Suprapubic skin (tissue), 4 donors: ENCODE measurements at regions not wholly inside any gene's neighbourhood (a gene's known extent, or its start where the extent isn't known, plus 50 kb on each side); places are given as distances from the start of the nearest gene placed in this dataset.

ENCODE experiments used
- DNase-seq, 2 donors: peaks; one replicate each; pipeline ENCODE4 v3.0.0-alpha.2; 2019; ENCODE audit warnings: low spot score in 2 of 2
- H3K27ac ChIP-seq: fragments of 200-600 bp; sonication (generic); one replicate; pipeline ENCODE4 v1.5.1; 2019
- H3K27me3 ChIP-seq: fragments of 200-600 bp; sonication (generic); one replicate; pipeline ENCODE4 v1.5.1; 2019
- H3K36me3 ChIP-seq: fragments of 200-600 bp; sonication (generic); one replicate; pipeline ENCODE4 v1.5.1; 2019
- H3K4me1 ChIP-seq: fragments of 200-600 bp; sonication (generic); one replicate; pipeline ENCODE4 v1.5.1; 2019
- H3K4me3 ChIP-seq: fragments of 200-600 bp; sonication (generic); one replicate; pipeline ENCODE4 v1.5.1; 2019; ENCODE audit warnings: mild to moderate bottlenecking
- H3K9me3 ChIP-seq: fragments of 200-600 bp; sonication (generic); one replicate; pipeline ENCODE4 v1.5.1; 2019
- EP300 ChIP-seq: sonication (generic); formaldehyde crosslinking; IDR thresholded peaks from one replicate; pipeline ENCODE4 v1.6.1; 2017; ENCODE audit warnings: antibody characterized with exemption
- POLR2A ChIP-seq, 2 donors: fragments of 450-650 bp; IDR thresholded peaks; one replicate each; pipeline ENCODE4 v1.6.1; 2017; ENCODE audit warnings: antibody characterized with exemption in 2 of 2, mild to moderate bottlenecking in 2 of 2, moderate library complexity in 2 of 2
- POLR2AphosphoS5 ChIP-seq, 3 donors: sonication (generic); formaldehyde crosslinking; IDR thresholded peaks; one replicate each; pipeline ENCODE4 v1.6.1; 2017; ENCODE audit warnings: antibody characterized with exemption in 3 of 3
- WGBS: methylation state at CpG from one replicate; pipeline ENCODE4 v1.1.5; 2018; 5-methylcytosine and 5-hydroxymethylcytosine counted together
- TF ChIP-seq, protein P1 (sequence below), 2 donors: fragments of 200-600 bp in 1 of 2; fragments of 450-650 bp in 1 of 2; sonication (generic) in 1 of 2; IDR thresholded peaks; one replicate each; pipeline ENCODE4 v1.5.1; 2016 to 2019; ENCODE audit warnings: antibody characterized with exemption in 2 of 2, mild to moderate bottlenecking in 1 of 2, moderate library complexity in 1 of 2

DNA sequence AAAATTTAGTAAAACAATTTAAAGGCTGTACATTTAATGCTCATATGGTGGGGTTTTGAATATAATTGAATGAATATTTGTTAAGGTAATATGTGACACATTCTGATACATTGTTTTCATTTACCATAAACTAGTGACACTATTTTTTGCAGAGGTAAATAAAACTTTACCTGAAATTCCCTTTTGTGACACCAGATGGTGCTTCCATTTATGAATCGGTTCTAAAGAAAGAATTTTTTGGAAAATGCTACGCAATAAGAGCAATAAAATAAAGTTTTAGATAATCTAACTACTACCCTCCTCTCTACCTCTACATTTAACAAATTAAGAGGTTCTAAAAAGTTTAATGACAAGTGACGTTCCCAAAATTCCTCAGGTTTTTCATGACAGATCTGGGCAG lies 448.9 kb downstream of the MAGEB5 start:
- H3K4me1 ChIP-seq, result no peaks in the 10 kb centered on the region
- no peak for TF ChIP-seq POLR2A (IDR thresholded peaks at IDR 0.05)
- TF ChIP-seq POLR2AphosphoS5 (IDR thresholded peaks at IDR 0.05), result no peak
- TF ChIP-seq, protein P1, sequence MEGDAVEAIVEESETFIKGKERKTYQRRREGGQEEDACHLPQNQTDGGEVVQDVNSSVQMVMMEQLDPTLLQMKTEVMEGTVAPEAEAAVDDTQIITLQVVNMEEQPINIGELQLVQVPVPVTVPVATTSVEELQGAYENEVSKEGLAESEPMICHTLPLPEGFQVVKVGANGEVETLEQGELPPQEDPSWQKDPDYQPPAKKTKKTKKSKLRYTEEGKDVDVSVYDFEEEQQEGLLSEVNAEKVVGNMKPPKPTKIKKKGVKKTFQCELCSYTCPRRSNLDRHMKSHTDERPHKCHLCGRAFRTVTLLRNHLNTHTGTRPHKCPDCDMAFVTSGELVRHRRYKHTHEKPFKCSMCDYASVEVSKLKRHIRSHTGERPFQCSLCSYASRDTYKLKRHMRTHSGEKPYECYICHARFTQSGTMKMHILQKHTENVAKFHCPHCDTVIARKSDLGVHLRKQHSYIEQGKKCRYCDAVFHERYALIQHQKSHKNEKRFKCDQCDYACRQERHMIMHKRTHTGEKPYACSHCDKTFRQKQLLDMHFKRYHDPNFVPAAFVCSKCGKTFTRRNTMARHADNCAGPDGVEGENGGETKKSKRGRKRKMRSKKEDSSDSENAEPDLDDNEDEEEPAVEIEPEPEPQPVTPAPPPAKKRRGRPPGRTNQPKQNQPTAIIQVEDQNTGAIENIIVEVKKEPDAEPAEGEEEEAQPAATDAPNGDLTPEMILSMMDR (IDR thresholded peaks at IDR 0.05), result no peak
- TF ChIP-seq EP300, result no peak
- 74% methylated on average over 3 of the region's 3 CpGs for WGBS

DNA sequence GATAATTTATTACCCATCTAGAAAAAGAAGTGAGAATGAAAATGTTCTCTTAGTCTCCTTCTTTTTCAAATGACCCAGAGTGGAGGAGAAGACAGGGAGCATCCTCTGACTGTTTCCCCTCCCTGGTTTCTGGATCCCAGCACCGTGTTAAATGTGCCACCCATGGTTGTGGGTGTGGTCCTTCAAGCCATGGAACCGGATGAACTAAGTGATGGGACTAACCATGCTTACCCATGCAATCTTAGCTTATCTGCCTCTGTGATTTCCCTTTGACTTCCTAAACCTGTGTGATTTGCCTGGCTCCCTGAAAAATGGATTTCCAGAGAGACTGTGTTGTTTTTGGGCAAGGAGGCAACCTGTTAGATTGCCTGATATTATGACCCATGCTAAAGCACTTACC lies 437.1 kb downstream of the MAGEB5 start:
- no peak overlapping the region for H3K4me3 ChIP-seq
- H3K27ac ChIP-seq, result no peak overlapping the region
- WGBS, result 91% methylated on average over 2 of the region's 2 CpGs
- TF ChIP-seq POLR2AphosphoS5 (IDR thresholded peaks at IDR 0.05) (no peak), POLR2A (IDR thresholded peaks at IDR 0.05) (no peak), EP300 (no peak)
- TF ChIP-seq, protein P1 (IDR thresholded peaks at IDR 0.05), result no peak
- H3K27me3 ChIP-seq, result no peaks in the 10 kb centered on the region
- no peaks in the 10 kb centered on the region for H3K36me3 ChIP-seq
- no peaks in the 10 kb centered on the region for H3K4me1 ChIP-seq
- DNase-seq, result no peak
- no peaks in the 10 kb centered on the region for H3K9me3 ChIP-seq

More for the DNA sequence above, 448.9 kb downstream of the MAGEB5 start:
- no peak overlapping the region for H3K4me3 ChIP-seq
- H3K27ac ChIP-seq, result no peak overlapping the region
- no peaks in the 10 kb centered on the region for H3K27me3 ChIP-seq
- no peak for DNase-seq
- H3K9me3 ChIP-seq, result no peaks in the 10 kb centered on the region
- no peaks in the 10 kb centered on the region for H3K36me3 ChIP-seq

DNA sequence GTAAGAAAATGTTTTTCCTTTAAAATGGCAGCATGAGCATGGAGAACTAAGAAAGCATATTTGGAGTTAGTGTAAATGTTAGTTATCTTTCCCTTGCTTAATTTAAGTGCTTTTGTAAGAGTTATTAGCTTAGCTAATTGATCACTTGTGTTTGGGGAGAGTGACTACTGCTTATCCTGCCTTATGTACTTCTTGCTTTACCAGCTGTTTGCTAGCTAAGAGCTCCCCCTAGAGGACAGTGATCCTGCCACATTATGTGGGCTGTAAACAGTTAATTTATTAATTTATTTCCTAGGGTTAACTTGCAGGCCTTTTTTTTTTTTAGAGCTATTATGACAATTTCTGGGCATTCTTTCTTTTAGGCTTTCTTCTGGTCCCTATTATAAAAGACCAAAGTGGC lies 435.8 kb downstream of the MAGEB5 start:
- TF ChIP-seq EP300 (no peak), POLR2AphosphoS5 (IDR thresholded peaks at IDR 0.05) (no peak), POLR2A (IDR thresholded peaks at IDR 0.05) (no peak)
- TF ChIP-seq, protein P1 (IDR thresholded peaks at IDR 0.05), result no peak
- no peaks in the 10 kb centered on the region for H3K36me3 ChIP-seq
- no peak overlapping the region for H3K4me3 ChIP-seq
- no peaks in the 10 kb centered on the region for H3K4me1 ChIP-seq
- no peaks in the 10 kb centered on the region for H3K9me3 ChIP-seq
- no peak for DNase-seq
- no peaks in the 10 kb centered on the region for H3K27me3 ChIP-seq
- H3K27ac ChIP-seq, result no peak overlapping the region

DNA sequence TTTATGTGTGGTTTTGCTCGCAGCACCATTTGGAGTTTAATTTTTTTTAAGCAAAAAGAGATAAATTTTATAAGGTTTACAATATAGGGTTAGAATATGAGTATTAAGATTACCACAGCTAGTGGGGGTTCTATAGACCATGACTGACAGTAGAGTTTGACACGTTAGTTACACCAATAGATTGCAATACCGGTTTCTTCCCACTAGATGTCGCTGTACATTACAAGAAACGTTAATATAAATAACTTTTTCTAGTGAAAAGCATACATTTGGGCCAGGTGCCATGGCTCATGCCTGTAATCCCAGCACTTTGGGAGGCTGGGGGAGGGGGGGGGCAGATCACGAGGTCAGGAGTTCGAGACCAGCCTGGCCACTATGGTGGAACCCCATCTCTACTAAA lies 433.6 kb downstream of the MAGEB5 start:
- Histone ChIP-seq H3K4me3 (no peak overlapping the region), H3K9me3 (no peaks in the 10 kb centered on the region), H3K36me3 (no peaks in the 10 kb centered on the region), H3K4me1 (no peaks in the 10 kb centered on the region), H3K27ac (no peak overlapping the region), H3K27me3 (no peaks in the 10 kb centered on the region)
- no peak for DNase-seq
- TF ChIP-seq EP300 (no peak), POLR2AphosphoS5 (IDR thresholded peaks at IDR 0.05) (no peak)
- TF ChIP-seq, protein P1 (IDR thresholded peaks at IDR 0.05), result no peak
- WGBS, result 49% methylated on average over 7 of the region's 7 CpGs

DNA sequence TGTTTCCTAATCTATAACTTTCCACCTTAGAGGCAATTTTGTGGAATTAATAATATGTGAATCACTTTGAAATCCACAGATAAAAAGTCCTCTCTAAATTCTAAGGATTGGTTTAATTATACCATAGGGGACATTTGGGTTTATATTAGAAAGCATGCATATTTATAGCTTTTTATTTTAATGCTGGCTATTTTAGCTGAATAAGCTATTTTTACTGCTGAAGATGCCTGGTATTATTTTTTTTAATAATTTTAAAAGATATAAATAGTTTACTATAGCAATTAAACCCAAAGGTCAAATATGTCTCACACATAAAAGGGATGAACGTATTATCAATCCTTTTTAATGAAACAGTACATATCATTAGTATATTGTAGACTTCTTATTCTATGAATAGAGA lies 415.4 kb downstream of the MAGEB5 start:
- H3K4me1 ChIP-seq, result no peaks in the 10 kb centered on the region
- H3K4me3 ChIP-seq, result no peak overlapping the region
- no peak for DNase-seq
- H3K9me3 ChIP-seq, result no peaks in the 10 kb centered on the region
- no peaks in the 10 kb centered on the region for H3K36me3 ChIP-seq
- 65% methylated on average over 1 of the region's 1 CpG for WGBS
- no peaks in the 10 kb centered on the region for H3K27me3 ChIP-seq
- TF ChIP-seq, protein P1 (IDR thresholded peaks at IDR 0.05), result no peak
- TF ChIP-seq POLR2AphosphoS5 (IDR thresholded peaks at IDR 0.05) (no peak), POLR2A (IDR thresholded peaks at IDR 0.05) (no peak)
- no peak overlapping the region for H3K27ac ChIP-seq
